HepG2 (cell line): ENCODE measurements at regions not wholly inside any gene's neighbourhood (a gene's known extent, or its start where the extent isn't known, plus 50 kb on each side); places are given as distances from the start of the nearest gene placed in this dataset.

Experiments used
- EP300 ChIP-seq, 3 experiments: sonication (generic) in 1 of 3; formaldehyde crosslinking in 1 of 3; IDR thresholded peaks; 2 replicates each; pipeline versions ENCODE4 v1.5.1 to v1.6.1; 2011 to 2020; ENCODE audit warnings: low read depth in 2 of 3, low read length in 2 of 3, borderline replicate concordance in 1 of 3, improper control_type of control experiment in 1 of 3, mild to moderate bottlenecking in 1 of 3, missing genetic modification reagents in 1 of 3, moderate library complexity in 1 of 3
- FOXO1 ChIP-seq: sonication (generic); formaldehyde crosslinking; IDR thresholded peaks from 2 replicates; pipeline ENCODE4 v1.4.0; 2020; ENCODE audit warnings: missing genetic modification reagents
- HNRNPK ChIP-seq: fragments of 200-400 bp; formaldehyde crosslinking; IDR thresholded peaks from 2 replicates; pipeline ENCODE4 v1.6.1; 2018; ENCODE audit warnings: low read length, low read depth, moderate library complexity, mild to moderate bottlenecking; ENCODE audit not compliant: poor library complexity, severe bottlenecking
- ISL2 ChIP-seq: sonication (generic); formaldehyde crosslinking; IDR thresholded peaks from 2 replicates; pipeline ENCODE4 v1.5.0; 2020; ENCODE audit warnings: missing genetic modification reagents
- SOX6 ChIP-seq, 2 experiments: fragments of 450-650 bp in 1 of 2; sonication (generic) in 1 of 2; formaldehyde crosslinking in 1 of 2; IDR thresholded peaks; 2 replicates each; pipeline versions ENCODE4 v1.4.0 to v1.6.1; 2017 to 2020; ENCODE audit warnings: antibody characterized with exemption in 1 of 2, mild to moderate bottlenecking in 1 of 2, missing genetic modification reagents in 1 of 2
- ZNF18 ChIP-seq: sonication (generic); formaldehyde crosslinking; IDR thresholded peaks from 2 replicates; pipeline ENCODE4 v1.8.0; 2022; ENCODE audit warnings: mild to moderate bottlenecking, missing genetic modification reagents; ENCODE audit not compliant: insufficient replicate concordance
- ZNF441 ChIP-seq: sonication (generic); formaldehyde crosslinking; IDR thresholded peaks from 2 replicates; pipeline ENCODE4 v1.7.0; 2021; ENCODE audit warnings: missing genetic modification reagents, borderline replicate concordance
- ZNF546 ChIP-seq: sonication (generic); formaldehyde crosslinking; conservative IDR thresholded peaks from 2 replicates; pipeline ENCODE4 v1.8.1; 2023; ENCODE audit warnings: mild to moderate bottlenecking, missing genetic modification reagents
- ZNF674 ChIP-seq: sonication (generic); formaldehyde crosslinking; IDR thresholded peaks from 2 replicates; pipeline ENCODE4 v1.5.0; 2020; ENCODE audit warnings: low read depth, mild to moderate bottlenecking, missing genetic modification reagents
- TF ChIP-seq, protein P1 (sequence below): sonication (generic); formaldehyde crosslinking; IDR thresholded peaks from 2 replicates; pipeline ENCODE4 v1.8.0; 2022; ENCODE audit warnings: missing genetic modification reagents, mild to moderate bottlenecking, borderline replicate concordance
- TF ChIP-seq, protein P2 (sequence below): IDR thresholded peaks from 2 replicates; pipeline ENCODE4 v1.6.1; 2016; ENCODE audit warnings: low read depth, control low read depth

DNA sequence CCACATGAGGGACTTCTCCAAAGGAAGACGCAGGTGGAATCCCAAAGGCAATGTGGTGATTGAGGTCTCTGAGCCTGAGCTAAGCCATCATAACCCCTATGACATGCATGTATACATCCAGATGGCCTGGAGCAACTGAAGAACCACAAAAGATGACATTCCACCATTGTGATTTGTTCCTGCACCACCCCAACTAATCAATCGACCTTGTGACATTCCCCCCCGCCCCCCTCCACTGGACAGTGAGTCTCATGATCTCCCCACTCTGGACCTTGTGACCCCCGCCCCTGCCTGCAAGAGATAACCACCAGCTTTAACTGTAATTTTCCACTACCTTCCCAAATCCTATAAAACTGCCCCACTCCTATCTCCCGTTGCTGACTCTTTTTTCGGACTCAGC, 87.9 kb downstream of the VCPKMT start (continued):
- TF ChIP-seq ZNF441 (CRISPR knock-in tag) (no peak), ZNF18 (CRISPR knock-in tag) (no peak), HNRNPK (no peak), ISL2 (CRISPR knock-in tag) (no peak), EP300 (IDR thresholded peaks at IDR 0.05; ENCODE audit: low read depth in 2 of 2, low read length in 2 of 2) (peak in 1 of 2 experiments; percentile 43; a peak in 2 of 4 replicates), EP300 (CRISPR knock-in tag; IDR thresholded peaks at IDR 0.05; ENCODE audit: borderline replicate concordance) (no peak), SOX6 (IDR thresholded peaks at IDR 0.05) (no peak), SOX6 (CRISPR knock-in tag; IDR thresholded peaks at IDR 0.05) (peak; percentile 65; the same call in 1 of the 2 replicates), ZNF546 (CRISPR knock-in tag) (no peak), FOXO1 (CRISPR knock-in tag) (no peak), ZNF674 (no peak)
- TF ChIP-seq, protein P1, sequence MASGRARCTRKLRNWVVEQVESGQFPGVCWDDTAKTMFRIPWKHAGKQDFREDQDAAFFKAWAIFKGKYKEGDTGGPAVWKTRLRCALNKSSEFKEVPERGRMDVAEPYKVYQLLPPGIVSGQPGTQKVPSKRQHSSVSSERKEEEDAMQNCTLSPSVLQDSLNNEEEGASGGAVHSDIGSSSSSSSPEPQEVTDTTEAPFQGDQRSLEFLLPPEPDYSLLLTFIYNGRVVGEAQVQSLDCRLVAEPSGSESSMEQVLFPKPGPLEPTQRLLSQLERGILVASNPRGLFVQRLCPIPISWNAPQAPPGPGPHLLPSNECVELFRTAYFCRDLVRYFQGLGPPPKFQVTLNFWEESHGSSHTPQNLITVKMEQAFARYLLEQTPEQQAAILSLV (CRISPR knock-in tag): no peak
- TF ChIP-seq, protein P2, sequence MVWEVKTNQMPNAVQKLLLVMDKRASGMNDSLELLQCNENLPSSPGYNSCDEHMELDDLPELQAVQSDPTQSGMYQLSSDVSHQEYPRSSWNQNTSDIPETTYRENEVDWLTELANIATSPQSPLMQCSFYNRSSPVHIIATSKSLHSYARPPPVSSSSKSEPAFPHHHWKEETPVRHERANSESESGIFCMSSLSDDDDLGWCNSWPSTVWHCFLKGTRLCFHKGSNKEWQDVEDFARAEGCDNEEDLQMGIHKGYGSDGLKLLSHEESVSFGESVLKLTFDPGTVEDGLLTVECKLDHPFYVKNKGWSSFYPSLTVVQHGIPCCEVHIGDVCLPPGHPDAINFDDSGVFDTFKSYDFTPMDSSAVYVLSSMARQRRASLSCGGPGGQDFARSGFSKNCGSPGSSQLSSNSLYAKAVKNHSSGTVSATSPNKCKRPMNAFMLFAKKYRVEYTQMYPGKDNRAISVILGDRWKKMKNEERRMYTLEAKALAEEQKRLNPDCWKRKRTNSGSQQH (CRISPR knock-in tag): no peak
